GM18508 (cell line): ENCODE measurements at regions not wholly inside any gene's neighbourhood (a gene's known extent, or its start where the extent isn't known, plus 50 kb on each side); places are given as distances from the start of the nearest gene placed in this dataset.

Experiments
- ATAC-seq: cut with Tn5 transposase; IDR thresholded peaks from one replicate; pipeline ENCODE4 v1.9.1; 2021; ENCODE audit warnings: moderate number of reproducible peaks; ENCODE audit not compliant: insufficient read depth, unreplicated experiment

DNA sequence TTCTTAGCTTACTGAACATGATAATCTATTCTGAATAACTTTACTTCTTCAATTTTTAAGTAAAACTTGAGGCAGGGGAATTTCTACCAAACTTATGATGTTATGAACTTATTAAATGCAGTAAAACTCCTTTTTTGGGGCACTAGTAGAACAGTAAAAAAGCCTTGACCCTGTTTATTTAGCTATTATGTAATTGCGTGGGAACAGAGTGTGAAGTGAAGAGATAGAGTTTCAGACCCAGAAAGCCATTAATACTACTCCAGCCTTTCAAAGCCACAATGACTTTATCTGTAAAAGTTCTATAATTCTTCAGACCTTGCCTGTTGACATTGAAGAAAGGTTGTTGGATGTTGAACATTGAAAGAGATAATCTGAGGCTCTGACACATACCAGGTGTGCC, 638.8 kb upstream of the GRM7 start:
- no peak for ATAC-seq

GRCh38 chr3:6223572-6223971, 637.3 kb upstream of the GRM7 start:
- no peak for ATAC-seq

DNA sequence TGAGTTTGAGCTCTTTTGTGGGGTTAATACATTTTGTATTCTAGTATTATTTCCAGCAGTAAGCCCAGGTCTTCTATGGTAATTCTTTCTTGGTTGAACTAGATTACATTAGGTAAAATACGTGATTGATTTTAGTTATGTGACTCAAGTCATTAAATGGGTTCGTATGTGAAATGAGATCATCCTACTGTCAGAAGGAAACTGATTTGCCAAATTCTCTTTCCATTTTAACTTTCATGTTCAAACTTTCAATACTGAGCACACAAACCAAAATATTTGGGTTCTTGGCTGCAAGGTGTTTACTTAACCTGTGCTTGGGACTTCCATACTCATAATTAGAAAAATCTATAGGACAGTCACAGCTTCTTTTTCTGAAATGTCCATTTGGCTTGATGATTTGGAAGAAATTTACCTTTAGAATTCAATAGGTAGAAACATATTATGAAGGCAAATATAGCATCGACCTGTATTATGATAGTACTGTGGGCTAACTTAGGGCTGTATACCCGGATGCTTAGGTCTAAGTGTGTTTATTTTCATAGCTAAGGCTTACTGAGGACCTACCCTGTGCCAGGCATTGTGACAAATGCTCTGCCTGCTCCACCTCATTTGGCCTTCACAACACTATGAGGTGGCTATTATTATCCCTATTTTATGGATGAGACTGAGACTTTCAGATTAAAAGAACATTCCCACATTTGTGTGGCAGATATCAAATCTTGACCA, 631.8 kb upstream of the GRM7 start:
- ATAC-seq: peak; percentile 46

GRCh38 chr3:6229778-6230410, 631.0 kb upstream of the GRM7 start:
- peak; percentile 48 for ATAC-seq

DNA sequence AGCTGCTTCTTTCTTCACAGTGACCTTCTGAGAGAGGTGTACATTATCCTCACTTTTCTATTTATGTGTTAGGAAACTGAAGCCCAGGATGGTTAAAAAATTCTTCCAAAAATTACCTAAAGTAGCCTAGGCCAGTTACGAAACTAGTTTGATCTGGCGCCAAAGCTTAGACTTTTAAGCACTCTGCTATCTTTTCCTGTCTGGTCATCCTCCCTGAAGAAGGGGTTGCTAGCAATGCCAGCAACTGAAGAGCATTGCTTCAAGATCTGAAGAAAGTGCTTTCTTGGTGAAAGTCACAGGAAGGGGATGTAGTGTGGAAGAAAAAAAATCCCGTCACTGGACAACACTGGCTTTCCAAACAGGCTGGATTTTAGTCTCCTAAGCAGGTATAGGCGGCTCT, 618.8 kb upstream of the GRM7 start:
- no peak for ATAC-seq

DNA sequence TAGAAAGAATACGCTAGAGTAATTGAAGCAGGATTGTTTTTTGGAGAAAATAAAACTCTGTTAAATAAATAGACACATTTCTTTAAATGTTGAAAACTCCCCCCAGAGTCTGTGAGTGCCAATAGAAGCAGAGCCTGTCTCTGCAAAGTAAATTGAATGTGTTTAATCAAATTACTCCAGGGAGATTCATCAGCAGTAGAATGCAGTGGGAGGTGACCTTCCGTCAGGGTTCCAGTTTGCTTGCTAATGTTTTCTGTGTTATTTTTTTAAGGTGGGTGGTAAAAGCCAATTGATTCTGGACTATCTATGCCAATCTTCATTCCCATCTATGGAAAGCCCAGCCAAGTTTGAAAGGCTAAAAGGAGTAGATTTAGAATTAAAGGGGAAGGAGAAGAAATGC, 612.4 kb upstream of the GRM7 start:
- no peak for ATAC-seq

DNA sequence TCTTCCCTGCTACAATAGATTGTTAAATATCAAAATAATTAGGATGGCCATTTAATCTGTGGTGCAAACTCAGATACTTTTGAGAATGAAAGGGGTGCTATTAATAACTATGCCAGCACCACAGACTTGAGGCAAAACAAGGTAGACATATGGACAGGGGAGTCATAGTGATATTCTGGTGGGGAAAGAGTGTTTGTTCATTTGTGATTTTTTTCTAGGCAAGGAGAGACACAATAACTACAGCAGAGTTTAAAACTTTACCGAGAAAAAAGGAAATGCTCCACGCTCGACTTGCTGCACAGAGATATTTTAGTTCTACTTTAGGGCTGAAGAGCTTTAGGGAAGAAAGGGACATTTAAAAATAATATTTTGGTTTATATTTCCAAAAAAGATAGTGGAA, 611.2 kb upstream of the GRM7 start:
- ATAC-seq: peak; percentile 65

GRCh38 chr3:6250167-6250566, 610.7 kb upstream of the GRM7 start:
- ATAC-seq: peak; percentile 98

- ATAC-seq: no peak
These were observed 609.1 kb upstream of the GRM7 start for GRCh38 chr3:6251612-6252400.

DNA sequence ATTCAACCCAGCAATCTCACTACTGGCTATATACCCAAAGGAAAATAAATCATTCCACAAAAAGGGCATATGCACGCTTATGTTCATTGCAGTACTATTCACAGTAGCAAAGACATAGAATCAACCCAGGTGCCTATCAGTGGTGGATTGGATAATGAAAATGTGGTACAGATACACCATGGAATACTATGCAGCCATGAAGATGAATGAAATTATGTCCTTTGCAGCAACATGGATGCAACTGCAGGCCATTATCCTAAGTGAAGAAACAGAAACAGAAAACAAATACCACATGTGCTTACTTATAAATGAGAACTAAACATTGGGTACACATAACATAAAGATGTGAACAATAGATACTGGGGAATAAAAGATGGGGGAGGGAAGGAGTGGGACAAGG, 606.4 kb upstream of the GRM7 start:
- no peak for ATAC-seq

DNA sequence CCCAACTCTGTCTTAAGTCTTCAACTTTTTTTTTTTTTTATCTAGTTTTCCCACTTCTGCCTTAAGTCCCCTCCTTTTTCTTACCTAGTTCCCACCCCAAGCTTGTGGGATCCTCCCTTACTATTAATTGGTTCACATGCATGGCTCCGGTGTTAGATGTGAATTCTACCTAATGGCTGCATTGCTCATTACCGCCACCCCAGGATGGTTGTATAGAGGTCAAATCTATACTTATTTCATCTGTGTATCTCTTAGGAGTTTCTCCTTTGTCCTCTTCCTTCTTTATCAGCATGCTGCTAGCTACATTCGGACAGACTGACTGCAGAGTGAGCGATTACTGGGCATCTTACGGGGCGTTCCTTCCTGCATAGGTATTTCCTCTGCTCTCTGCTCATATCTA, 605.7 kb upstream of the GRM7 start:
- ATAC-seq: no peak

DNA sequence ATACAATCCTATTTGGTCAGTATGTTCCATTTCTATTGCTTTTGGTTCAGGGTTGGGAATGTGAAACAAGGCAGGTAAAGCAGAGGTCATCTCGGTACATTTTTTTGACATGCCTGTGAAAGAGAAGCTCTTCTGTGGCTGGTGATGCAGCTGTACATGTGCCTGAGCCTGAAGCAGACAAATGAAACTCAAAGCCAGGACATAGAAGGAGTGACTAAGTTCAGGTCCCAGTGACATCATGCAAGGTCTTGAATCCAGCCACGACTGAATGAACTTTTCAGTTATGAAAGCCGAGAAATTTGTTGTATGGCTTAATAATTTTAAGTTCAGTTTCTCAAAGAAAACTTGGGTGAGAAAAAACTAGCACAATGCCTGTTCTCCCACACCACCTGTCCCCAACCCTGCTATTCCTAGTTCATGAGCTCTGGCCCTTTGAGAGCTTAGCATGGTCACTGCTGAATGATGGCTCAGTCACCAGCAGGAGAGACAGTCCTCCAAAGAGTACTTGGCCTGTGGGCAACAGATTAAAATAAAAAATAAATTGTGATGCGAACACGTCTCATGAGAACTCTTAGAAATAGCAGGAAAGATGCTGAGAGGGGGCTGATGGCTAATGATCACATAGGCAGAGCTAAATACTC, 600.2 kb upstream of the GRM7 start:
- peak; percentile 91 for ATAC-seq

DNA sequence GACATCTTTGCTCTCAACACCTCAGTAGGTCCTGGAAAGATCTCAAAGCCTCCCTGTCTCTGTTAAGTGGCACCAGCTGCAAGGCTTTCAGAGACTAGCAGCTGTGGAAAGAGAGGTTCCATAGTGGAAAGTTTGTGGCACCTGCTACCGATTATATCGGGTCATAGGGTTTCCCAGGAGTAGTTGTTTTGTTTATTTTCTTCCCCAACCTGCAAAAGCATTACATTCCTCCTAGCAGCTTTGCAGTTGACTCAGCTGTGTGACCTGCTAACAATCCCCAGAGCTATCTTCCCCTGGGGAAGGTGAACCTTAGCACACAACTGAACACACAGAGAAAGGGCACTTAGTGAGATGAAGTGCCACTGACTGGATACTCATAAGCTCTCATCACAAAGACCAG, 598.9 kb upstream of the GRM7 start:
- ATAC-seq: no peak

DNA sequence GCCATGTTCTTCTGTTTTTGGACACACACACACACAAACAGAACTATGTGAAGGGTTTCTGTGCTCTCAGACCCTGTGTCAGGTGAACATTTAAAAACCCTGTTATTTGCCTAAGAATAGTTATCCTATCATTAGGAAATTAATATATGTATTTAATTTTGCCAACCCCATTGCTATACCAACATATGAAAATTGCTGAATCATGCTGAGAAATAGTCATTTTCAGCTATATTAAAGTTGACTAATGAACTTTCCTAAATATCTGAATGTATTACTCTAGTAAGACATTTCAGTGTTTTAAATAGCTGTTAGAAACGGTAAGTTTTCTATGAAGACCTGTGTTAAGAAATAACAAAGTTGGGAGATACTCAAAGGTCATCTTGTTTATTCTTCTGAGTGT, 596.9 kb upstream of the GRM7 start:
- ATAC-seq: no peak

DNA sequence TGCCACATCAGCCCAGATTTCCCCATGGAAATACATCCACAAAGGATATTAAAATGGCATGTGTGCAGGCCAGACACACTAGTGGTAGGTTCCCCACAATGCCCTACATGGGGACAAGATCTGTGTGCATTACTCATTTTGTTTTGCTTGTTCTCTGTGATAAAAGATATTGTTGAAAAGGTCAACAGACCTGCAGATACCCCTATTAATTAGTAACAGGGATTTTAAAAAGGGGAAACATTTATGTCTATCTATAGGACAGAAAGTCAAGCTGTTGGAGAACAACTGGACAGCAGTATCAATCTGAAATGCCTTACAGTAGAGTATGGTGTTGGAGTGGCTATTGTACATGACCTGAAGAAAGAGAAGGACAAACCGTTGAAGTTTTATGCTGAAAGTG, 596.0 kb upstream of the GRM7 start:
- ATAC-seq: no peak

GRCh38 chr3:6266135-6266534, 594.8 kb upstream of the GRM7 start:
- no peak for ATAC-seq

GRCh38 chr3:6273878-6274277, 587.0 kb upstream of the GRM7 start:
- ATAC-seq: no peak

DNA sequence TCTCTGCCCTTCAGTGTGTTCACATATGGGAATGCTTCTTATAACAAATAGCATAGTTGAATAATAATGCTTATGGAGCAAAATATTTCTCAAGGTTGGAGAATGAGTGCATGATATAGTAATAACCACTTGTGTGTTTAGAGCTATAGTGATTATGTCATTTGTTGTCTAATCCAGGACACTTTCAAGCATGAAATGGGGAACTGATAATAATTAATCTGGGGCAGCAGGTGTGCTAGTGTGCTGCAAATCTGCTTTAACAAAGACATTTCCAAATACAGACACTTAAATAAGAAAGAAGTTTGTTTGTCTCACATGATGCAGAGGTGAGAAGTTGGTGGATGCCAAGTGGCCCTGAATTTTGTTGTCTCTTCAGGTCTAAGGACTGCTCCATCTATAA, 579.3 kb upstream of the GRM7 start:
- ATAC-seq: peak; percentile 62

- no peak for ATAC-seq
These were observed 578.0 kb upstream of the GRM7 start for GRCh38 chr3:6282918-6283317.

DNA sequence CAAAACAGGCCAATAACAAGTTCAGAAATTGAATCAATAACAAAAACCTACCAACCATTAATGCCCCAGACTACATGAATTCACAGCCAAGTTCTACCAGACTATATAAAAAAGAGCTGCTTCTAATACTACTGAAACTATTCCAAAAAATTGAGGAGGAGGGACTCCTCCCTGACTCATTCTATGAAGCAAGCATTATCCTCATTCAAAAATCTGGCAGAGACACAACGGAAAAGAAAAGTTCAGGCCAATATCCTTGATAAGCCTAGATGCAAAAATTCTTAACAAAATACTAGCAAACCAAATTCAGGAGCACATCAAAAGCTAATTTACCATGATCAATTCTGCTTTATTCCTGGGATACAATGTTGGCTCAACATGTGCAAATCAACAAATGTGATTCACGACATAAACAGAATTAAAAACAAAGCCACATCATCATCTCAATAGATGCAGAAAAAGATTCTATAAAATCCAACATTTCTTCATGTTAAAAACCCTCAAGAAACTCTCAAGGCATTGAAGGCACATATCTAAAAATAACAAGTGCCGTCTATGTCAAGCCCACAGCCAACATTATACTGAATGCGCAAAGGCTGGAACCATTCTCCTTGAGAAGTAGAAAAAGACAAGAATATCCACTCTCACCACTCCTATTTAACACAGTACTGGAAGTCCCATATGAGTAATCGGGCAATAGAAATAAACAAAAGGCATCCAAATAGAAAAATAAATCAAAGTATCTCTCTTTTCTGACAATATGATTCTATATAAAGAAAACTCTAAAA, 573.6 kb upstream of the GRM7 start:
- no peak for ATAC-seq
